Neural cell (in vitro differentiated cells): ENCODE measurements at regions not wholly inside any gene's neighbourhood (a gene's known extent, or its start where the extent isn't known, plus 50 kb on each side); places are given as distances from the start of the nearest gene placed in this dataset.

Experiments used
- H2AFZ ChIP-seq: fragments of 200-600, 300-800 bp; sonication (generic), shearing (Covaris generic); 2 replicates; pipeline ENCODE4 v1.6.0; 2014; ENCODE audit warnings: low read depth, mild to moderate bottlenecking, antibody characterized with exemption, low read length, moderate library complexity
- H3F3A ChIP-seq: fragments of 200-600 bp; shearing (Covaris generic); 2 replicates; pipeline ENCODE4 v1.6.1; 2016; ENCODE audit warnings: mild to moderate bottlenecking, moderate library complexity, mixed read lengths, antibody characterized with exemption, low read length; ENCODE audit not compliant: insufficient read depth, poor library complexity, severe bottlenecking
- H3K27ac ChIP-seq: fragments of 200-600, 300-800 bp; sonication (generic), shearing (Covaris generic); 2 replicates; pipeline ENCODE4 v1.5.1; 2014; ENCODE audit warnings: mild to moderate bottlenecking, low read length, moderate library complexity
- H3K27me3 ChIP-seq: fragments of 300-800, 200-600 bp; sonication (generic), shearing (Covaris generic); 2 replicates; pipeline ENCODE4 v1.6.0; 2014; ENCODE audit warnings: mild to moderate bottlenecking, low read depth, low read length, moderate library complexity; ENCODE audit not compliant: insufficient read depth
- H3K36me3 ChIP-seq: fragments of 300-800, 200-600 bp; sonication (generic), shearing (Covaris generic); 2 replicates; pipeline ENCODE4 v1.5.1; 2014; ENCODE audit warnings: mild to moderate bottlenecking, antibody characterized with exemption, low read length, moderate library complexity; ENCODE audit not compliant: insufficient read depth
- H3K4me2 ChIP-seq: fragments of 300-800, 200-600 bp; sonication (generic), shearing (Covaris generic); 2 replicates; pipeline ENCODE4 v1.6.0; 2014; ENCODE audit warnings: mild to moderate bottlenecking, low read length
- H3K4me3 ChIP-seq: fragments of 300-800, 200-600 bp; sonication (generic), shearing (Covaris generic); 2 replicates; pipeline ENCODE4 v1.5.1; 2014; ENCODE audit warnings: mild to moderate bottlenecking, low read length, moderate library complexity
- H3K79me2 ChIP-seq: fragments of 200-600 bp; shearing (Covaris generic); replicated peaks from 2 replicates; pipeline ENCODE4 v1.6.0; 2014; ENCODE audit warnings: mild to moderate bottlenecking, low read length, moderate library complexity; ENCODE audit not compliant: insufficient read depth
- H3K9ac ChIP-seq: fragments of 300-800, 200-600 bp; sonication (generic), shearing (Covaris generic); 2 replicates; pipeline ENCODE4 v1.6.1; 2016; ENCODE audit warnings: mild to moderate bottlenecking, low read length, mixed read lengths
- H3K9me2 ChIP-seq: fragments of 200-600 bp; shearing (Covaris generic); 2 replicates; pipeline ENCODE4 v1.6.1; 2016; ENCODE audit warnings: mild to moderate bottlenecking, low read length, mixed read lengths; ENCODE audit not compliant: insufficient read depth
- H3K9me3 ChIP-seq: fragments of 200-600, 300-800 bp; sonication (generic), shearing (Covaris generic); 2 replicates; pipeline ENCODE4 v1.6.1; 2016; ENCODE audit warnings: mild to moderate bottlenecking, mixed run types, low read length, moderate library complexity, mixed read lengths
- H4K20me1 ChIP-seq: fragments of 200-600 bp; shearing (Covaris generic); 2 replicates; pipeline ENCODE4 v1.6.1; 2016; ENCODE audit warnings: mild to moderate bottlenecking, mixed run types; ENCODE audit not compliant: insufficient read depth
- EP300 ChIP-seq: fragments of 450-650 bp; conservative IDR thresholded peaks from 2 replicates; pipeline ENCODE4 v1.6.1; 2014; ENCODE audit warnings: antibody characterized with exemption, mild to moderate bottlenecking, moderate library complexity; ENCODE audit not compliant: poor library complexity, severe bottlenecking
- EZH2 ChIP-seq: fragments of 200-600, 300-800 bp; shearing (Covaris generic), sonication (generic); IDR thresholded peaks from 2 replicates; pipeline ENCODE4 v1.6.1; 2014; ENCODE audit warnings: antibody characterized with exemption, low read length, borderline replicate concordance, mild to moderate bottlenecking; ENCODE audit not compliant: insufficient read depth, poor library complexity, severe bottlenecking
- MXI1 ChIP-seq: fragments of 450-650 bp; conservative IDR thresholded peaks from 2 replicates; pipeline ENCODE4 v1.6.1; 2014; ENCODE audit warnings: antibody characterized with exemption, mild to moderate bottlenecking; ENCODE audit not compliant: poor library complexity, severe bottlenecking
- POLR2AphosphoS5 ChIP-seq: IDR thresholded peaks from 2 replicates; pipeline ENCODE4 v1.6.1; 2012
- RAD21 ChIP-seq: fragments of 450-650 bp; conservative IDR thresholded peaks from 2 replicates; pipeline ENCODE4 v1.6.1; 2014; ENCODE audit warnings: antibody characterized with exemption, mild to moderate bottlenecking, moderate library complexity
- SMC3 ChIP-seq: fragments of 450-650 bp; conservative IDR thresholded peaks from 2 replicates; pipeline ENCODE4 v1.6.1; 2014; ENCODE audit warnings: antibody characterized with exemption, mild to moderate bottlenecking, moderate library complexity; ENCODE audit not compliant: poor library complexity
- TAF1 ChIP-seq: IDR thresholded peaks from 2 replicates; pipeline ENCODE4 v1.6.1; 2012; ENCODE audit warnings: low read depth
- TF ChIP-seq, protein P1 (sequence below): IDR thresholded peaks from 2 replicates; pipeline ENCODE4 v1.6.1; 2012; ENCODE audit warnings: borderline replicate concordance
- TF ChIP-seq, protein P2 (sequence below): fragments of 450-650 bp; IDR thresholded peaks from 2 replicates; pipeline ENCODE4 v1.5.1; 2014; ENCODE audit warnings: antibody characterized with exemption, mild to moderate bottlenecking, moderate library complexity; ENCODE audit not compliant: poor library complexity, severe bottlenecking

DNA sequence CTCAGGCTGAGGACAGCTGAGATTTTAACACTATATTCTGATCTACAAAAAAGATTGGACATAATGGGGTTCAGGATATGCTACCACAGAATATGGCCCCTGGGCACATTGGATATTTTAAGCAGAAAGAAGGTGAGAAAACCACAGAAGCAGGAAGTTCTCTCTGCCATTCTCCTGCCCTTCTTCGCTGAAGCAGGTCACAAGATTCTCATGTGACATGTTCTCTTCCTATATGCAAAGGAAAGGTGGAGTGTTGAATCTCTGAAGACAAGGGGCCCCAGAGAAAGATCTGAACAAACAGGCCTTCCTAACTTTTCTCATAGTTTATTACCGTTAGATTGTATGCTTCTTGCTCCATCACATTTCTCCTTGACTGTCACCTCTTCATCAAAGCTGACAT, 285.7 kb downstream of the S1PR1 start:
- TF ChIP-seq MXI1 (no peak), SMC3 (no peak), RAD21 (no peak), POLR2AphosphoS5 (no peak), TAF1 (no peak), EZH2 (no peak), EP300 (no peak)
- TF ChIP-seq, protein P1, sequence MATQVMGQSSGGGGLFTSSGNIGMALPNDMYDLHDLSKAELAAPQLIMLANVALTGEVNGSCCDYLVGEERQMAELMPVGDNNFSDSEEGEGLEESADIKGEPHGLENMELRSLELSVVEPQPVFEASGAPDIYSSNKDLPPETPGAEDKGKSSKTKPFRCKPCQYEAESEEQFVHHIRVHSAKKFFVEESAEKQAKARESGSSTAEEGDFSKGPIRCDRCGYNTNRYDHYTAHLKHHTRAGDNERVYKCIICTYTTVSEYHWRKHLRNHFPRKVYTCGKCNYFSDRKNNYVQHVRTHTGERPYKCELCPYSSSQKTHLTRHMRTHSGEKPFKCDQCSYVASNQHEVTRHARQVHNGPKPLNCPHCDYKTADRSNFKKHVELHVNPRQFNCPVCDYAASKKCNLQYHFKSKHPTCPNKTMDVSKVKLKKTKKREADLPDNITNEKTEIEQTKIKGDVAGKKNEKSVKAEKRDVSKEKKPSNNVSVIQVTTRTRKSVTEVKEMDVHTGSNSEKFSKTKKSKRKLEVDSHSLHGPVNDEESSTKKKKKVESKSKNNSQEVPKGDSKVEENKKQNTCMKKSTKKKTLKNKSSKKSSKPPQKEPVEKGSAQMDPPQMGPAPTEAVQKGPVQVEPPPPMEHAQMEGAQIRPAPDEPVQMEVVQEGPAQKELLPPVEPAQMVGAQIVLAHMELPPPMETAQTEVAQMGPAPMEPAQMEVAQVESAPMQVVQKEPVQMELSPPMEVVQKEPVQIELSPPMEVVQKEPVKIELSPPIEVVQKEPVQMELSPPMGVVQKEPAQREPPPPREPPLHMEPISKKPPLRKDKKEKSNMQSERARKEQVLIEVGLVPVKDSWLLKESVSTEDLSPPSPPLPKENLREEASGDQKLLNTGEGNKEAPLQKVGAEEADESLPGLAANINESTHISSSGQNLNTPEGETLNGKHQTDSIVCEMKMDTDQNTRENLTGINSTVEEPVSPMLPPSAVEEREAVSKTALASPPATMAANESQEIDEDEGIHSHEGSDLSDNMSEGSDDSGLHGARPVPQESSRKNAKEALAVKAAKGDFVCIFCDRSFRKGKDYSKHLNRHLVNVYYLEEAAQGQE, result no peak
- TF ChIP-seq, protein P2, sequence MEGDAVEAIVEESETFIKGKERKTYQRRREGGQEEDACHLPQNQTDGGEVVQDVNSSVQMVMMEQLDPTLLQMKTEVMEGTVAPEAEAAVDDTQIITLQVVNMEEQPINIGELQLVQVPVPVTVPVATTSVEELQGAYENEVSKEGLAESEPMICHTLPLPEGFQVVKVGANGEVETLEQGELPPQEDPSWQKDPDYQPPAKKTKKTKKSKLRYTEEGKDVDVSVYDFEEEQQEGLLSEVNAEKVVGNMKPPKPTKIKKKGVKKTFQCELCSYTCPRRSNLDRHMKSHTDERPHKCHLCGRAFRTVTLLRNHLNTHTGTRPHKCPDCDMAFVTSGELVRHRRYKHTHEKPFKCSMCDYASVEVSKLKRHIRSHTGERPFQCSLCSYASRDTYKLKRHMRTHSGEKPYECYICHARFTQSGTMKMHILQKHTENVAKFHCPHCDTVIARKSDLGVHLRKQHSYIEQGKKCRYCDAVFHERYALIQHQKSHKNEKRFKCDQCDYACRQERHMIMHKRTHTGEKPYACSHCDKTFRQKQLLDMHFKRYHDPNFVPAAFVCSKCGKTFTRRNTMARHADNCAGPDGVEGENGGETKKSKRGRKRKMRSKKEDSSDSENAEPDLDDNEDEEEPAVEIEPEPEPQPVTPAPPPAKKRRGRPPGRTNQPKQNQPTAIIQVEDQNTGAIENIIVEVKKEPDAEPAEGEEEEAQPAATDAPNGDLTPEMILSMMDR, result no peak
- H3K9me3 ChIP-seq, result no peaks in the 10 kb centered on the region
- no peaks in the 10 kb centered on the region for H4K20me1 ChIP-seq
- H3K9me2 ChIP-seq, result no peaks in the 10 kb centered on the region
- H3K79me2 ChIP-seq, result no peaks in the 10 kb centered on the region
- no peak overlapping the region for H3K9ac ChIP-seq
- H3K27me3 ChIP-seq, result no peaks in the 10 kb centered on the region
- H3K4me2 ChIP-seq, result no peak overlapping the region
- no peak overlapping the region for H3K4me3 ChIP-seq
- no peaks in the 10 kb centered on the region for H3F3A ChIP-seq
- no peak overlapping the region for H2AFZ ChIP-seq
- H3K27ac ChIP-seq, result no peak overlapping the region
- no peaks in the 10 kb centered on the region for H3K36me3 ChIP-seq

DNA sequence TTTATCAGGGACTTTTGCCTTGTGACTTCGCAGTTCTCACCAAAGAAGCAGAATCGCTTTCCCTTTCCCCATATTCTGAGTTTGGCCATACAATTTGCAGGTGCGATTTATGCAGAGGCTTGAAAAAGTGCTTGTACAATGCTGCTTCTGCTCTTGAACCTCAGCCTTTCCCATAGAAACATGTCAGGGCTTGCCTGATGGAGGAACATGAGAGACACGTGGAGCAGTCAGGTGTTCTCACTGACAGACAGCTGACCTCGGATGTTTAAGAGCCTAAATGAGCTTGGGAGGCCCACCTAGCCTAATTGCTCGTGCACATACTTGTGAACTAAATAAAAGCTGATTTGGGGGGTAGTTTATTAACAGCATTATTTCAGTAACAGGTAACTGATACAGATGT, 290.0 kb downstream of the S1PR1 start:
- no peaks in the 10 kb centered on the region for H3K27me3 ChIP-seq
- H3F3A ChIP-seq, result no peaks in the 10 kb centered on the region
- no peak overlapping the region for H3K27ac ChIP-seq
- H3K36me3 ChIP-seq, result no peaks in the 10 kb centered on the region
- TF ChIP-seq EP300 (no peak), EZH2 (no peak), RAD21 (no peak)
- TF ChIP-seq, protein P2, result no peak
- TF ChIP-seq, protein P1, result no peak
- H3K4me2 ChIP-seq, result no peak overlapping the region
- H2AFZ ChIP-seq, result no peak overlapping the region
- H3K9me2 ChIP-seq, result no peaks in the 10 kb centered on the region
- H4K20me1 ChIP-seq, result no peaks in the 10 kb centered on the region
- H3K4me3 ChIP-seq, result no peak overlapping the region
- no peaks in the 10 kb centered on the region for H3K9me3 ChIP-seq
- H3K79me2 ChIP-seq, result no peaks in the 10 kb centered on the region
- no peak overlapping the region for H3K9ac ChIP-seq
